ENCODE measurements at regions not wholly inside any gene's neighbourhood (a gene's known extent, or its start where the extent isn't known, plus 50 kb on each side); places are given as distances from the start of the nearest gene placed in this dataset.
A peak's percentile ranks its signal among the peaks of the same experiment; 100 is the strongest.
"Not testable (repeated sequence)": the region's sequence is repeated elsewhere in the genome, so short reads cannot be mapped to it uniquely, and the experiment has no call there.

- no peak for DNase-seq (ENCODE audit: low spot score)
Observed at GRCh38 chr13:80082396-80083080, 258.4 kb downstream of the SPRY2 start.

GRCh38 chr13:80074811-80075210 lies 266.1 kb downstream of the SPRY2 start:
- DNase-seq (ENCODE audit: low spot score), result no peak

GRCh38 chr13:80074143-80074752 lies 266.7 kb downstream of the SPRY2 start:
- DNase-seq (ENCODE audit: low spot score), result peak; percentile 39

GRCh38 chr13:80072231-80072630 lies 268.7 kb downstream of the SPRY2 start:
- no peak for DNase-seq (ENCODE audit: low spot score)

GRCh38 chr13:80070024-80070703 lies 270.8 kb downstream of the SPRY2 start:
- DNase-seq (ENCODE audit: low spot score), result no peak

GRCh38 chr13:80069374-80069773 lies 271.6 kb downstream of the SPRY2 start:
- DNase-seq (ENCODE audit: low spot score), result no peak

GRCh38 chr13:80065996-80066395 lies 274.9 kb downstream of the SPRY2 start:
- no peak for DNase-seq (ENCODE audit: low spot score)

GRCh38 chr13:80062416-80062815 lies 278.5 kb downstream of the SPRY2 start:
- not testable (repeated sequence) for DNase-seq (ENCODE audit: low spot score)

- DNase-seq (ENCODE audit: low spot score), result no peak
Observed at GRCh38 chr13:80059789-80060188, 281.1 kb downstream of the SPRY2 start.

GRCh38 chr13:80058626-80059025 lies 282.3 kb downstream of the SPRY2 start:
- no peak for DNase-seq (ENCODE audit: low spot score)

GRCh38 chr13:80055847-80056246 lies 285.1 kb downstream of the SPRY2 start:
- DNase-seq (ENCODE audit: low spot score), result no peak

GRCh38 chr13:80054806-80055205 lies 286.1 kb downstream of the SPRY2 start:
- no peak for DNase-seq (ENCODE audit: low spot score)

- no peak for DNase-seq (ENCODE audit: low spot score)
Observed at GRCh38 chr13:80052286-80052685, 288.6 kb downstream of the SPRY2 start.

GRCh38 chr13:80050252-80050651 lies 290.7 kb downstream of the SPRY2 start:
- DNase-seq (ENCODE audit: low spot score), result no peak

- DNase-seq (ENCODE audit: low spot score), result peak; percentile 72
Observed at GRCh38 chr13:80048802-80049201, 292.1 kb downstream of the SPRY2 start.

- DNase-seq (ENCODE audit: low spot score), result no peak
Observed at GRCh38 chr13:80048030-80048429, 292.9 kb downstream of the SPRY2 start.

- DNase-seq (ENCODE audit: low spot score), result no peak
Observed at GRCh38 chr13:80047406-80047805, 293.5 kb downstream of the SPRY2 start.

GRCh38 chr13:80040981-80041317 lies 300.0 kb downstream of the SPRY2 start:
- no peak for DNase-seq (ENCODE audit: low spot score)

GRCh38 chr13:80040196-80040980 lies 300.5 kb downstream of the SPRY2 start:
- DNase-seq (ENCODE audit: low spot score), result no peak

- no peak for DNase-seq (ENCODE audit: low spot score)
Observed at GRCh38 chr13:80039000-80039399, 301.9 kb downstream of the SPRY2 start.

- no peak for DNase-seq (ENCODE audit: low spot score)
Observed at GRCh38 chr13:80038371-80038770, 302.6 kb downstream of the SPRY2 start.

GRCh38 chr13:80037505-80037888 lies 303.4 kb downstream of the SPRY2 start:
- no peak for DNase-seq (ENCODE audit: low spot score)

Data from mucosa of gallbladder (tissue), 1 donor.